ENCODE measurements at regions not wholly inside any gene's neighbourhood (a gene's known extent, or its start where the extent isn't known, plus 50 kb on each side); places are given as distances from the start of the nearest gene placed in this dataset.
"Not testable (repeated sequence)": the region's sequence is repeated elsewhere in the genome, so short reads cannot be mapped to it uniquely, and the experiment has no call there.

DNA sequence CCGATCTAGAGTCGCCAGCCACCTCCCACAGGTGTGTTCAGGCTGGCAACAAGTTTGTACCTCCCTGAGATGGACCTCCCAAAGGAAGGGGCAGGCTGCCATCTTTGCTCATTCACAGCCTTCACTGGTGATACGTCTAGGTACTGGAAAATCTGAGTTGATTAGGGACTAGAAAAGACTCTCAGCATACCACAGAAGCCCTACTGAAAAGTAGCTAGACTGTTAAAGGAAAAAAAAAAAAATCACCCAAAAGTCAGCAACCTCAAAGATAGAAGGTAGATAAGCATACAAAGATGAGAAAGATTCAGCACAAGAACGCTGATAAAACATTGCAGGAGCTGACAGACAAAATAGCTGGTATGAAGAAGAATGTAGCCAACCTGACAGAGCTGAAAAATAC is 128.6 kb upstream of the WDR75 start:
- DNase-seq, result no peak

GRCh38 chr2:189318761-189319160 is 122.5 kb upstream of the WDR75 start:
- DNase-seq, result no peak

GRCh38 chr2:189319424-189319823 is 121.8 kb upstream of the WDR75 start:
- not testable (repeated sequence) for DNase-seq

DNA sequence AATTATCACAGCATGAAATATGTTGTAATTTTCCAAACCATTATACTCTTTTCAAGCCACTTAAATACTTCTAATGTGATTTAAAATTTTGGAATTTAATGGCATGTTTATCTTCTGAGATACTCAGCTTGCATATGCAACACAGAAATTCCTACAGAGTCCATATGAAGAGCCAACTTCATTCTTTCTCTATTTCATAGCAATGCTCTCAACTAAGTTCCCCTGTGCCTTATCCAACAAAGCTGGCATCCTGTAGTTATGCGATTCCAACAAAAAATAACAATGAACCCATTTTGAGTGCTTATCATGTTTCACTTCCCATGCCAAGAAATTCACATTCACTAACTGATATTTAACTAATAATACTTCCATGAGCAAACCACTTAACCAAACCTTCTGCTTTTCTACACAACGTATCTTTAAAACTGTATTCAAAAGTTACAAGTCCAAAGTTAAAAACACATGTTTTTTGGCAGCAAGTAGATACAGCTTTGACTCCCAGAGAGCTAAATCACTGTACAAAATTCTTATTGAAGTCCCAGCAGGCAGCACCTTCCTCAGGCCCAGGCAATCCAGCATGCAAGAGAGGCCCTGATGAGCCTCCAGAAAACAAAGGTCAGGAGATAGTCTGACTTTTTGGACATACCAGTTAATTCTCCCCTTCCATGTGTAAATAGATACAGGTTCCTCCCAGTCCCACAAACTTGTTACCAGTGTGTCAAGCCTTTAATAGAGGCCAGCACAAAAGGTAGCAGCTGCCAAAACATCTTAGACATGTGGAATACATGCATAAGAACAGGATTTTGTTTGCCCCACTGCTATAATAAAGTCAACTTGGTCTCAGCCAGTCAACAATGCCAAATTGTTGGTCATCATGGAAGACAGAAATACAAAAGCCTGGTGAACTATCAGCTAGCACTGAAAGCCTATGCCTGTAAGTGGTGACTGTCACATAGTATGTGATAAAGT is 113.1 kb upstream of the WDR75 start:
- no peak for DNase-seq

GRCh38 chr2:189328848-189329245 is 112.4 kb upstream of the WDR75 start:
- no peak for DNase-seq

DNA sequence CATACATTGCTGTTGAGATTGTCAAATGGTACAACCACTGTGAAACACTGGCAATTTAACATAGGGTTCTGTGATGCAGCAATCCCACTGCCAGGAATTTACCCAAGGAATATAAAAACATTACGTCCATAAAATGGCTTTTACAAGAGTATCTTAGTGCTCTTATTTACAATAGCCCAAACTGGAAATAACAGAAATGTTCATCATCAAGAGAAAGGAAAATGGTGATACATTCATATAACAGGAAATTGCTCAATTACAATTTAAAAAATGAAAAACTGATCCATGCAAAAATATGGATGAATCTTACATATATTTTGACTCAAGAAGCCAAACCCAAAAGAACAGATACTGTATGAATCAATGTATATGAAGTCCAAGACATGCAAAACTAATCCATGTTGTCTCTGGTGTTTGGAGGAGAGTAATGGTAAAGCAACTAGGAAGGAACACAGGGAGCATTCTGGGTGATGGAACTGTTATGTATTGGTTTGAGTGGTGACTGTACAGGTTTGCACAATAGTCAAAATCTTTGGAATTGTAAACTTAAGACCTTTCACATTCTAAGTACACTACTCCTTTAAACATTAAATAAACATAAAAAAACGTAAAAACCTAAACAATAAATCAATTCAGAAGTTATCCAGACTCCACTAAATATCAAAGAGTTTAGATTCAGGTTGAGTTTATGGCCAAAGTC is 104.8 kb upstream of the WDR75 start:
- no peak for DNase-seq

GRCh38 chr2:189337656-189338055 is 103.6 kb upstream of the WDR75 start:
- no peak for DNase-seq

DNA sequence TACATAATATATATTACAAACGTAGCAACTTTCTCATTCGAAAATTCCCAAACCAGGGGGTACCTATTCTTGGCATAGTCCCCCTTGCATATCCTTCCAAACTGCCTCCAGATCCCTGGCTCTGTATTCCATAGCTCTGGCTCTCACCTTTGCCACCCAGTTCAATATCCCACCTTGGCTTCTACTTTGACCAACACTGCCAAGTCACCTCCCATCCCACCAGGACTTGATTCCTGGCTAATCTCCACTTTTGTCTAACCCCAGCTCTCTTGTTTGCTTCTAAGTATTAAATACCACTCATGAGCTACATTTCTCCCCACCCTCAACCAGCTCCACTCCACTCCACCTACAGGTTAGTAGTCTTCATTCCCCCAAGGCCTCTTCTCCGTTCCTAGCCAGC is 103.2 kb upstream of the WDR75 start:
- DNase-seq, result no peak

DNA sequence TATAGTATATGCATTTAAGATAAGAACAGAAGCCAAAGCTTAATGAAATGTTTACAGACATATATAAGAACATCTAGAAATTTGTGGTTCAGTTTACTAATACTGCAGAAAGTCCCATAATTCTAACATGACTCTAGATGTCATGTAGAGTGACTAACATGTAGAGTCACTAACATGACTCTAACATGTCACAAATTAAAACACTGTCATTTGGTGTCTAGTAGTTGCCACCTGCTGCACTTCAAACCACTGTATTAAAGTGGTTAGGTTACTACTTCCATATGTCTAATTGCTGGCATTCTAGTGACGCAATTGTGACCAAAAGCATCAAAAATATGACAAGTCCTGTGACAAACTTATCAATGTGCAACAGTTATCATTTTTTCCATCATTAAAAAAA is 100.2 kb upstream of the WDR75 start:
- no peak for DNase-seq

- no peak for DNase-seq
Measured at GRCh38 chr2:189344043-189344442, 97.2 kb upstream of the WDR75 start.

- DNase-seq, result peak; percentile 62
Measured at GRCh38 chr2:189347540-189347939, 93.7 kb upstream of the WDR75 start.

DNA sequence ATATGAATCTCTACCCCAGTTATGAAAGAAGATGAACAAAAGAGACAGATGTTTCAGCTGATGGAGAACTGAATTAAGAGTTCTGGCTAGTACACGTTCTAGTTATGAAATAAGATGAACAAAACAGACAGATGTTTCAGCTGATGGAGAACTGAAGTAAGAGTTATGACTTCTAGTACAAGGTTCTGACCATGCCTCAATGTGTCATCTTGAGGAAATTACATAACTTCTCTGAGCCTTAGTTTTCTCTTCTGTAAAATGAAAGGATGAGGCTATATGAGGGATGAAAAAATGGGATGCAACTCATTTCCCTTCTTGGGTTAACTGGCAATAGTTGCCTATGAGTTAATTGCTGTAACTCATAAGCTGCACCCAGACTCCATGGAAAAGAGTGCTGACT is 92.9 kb upstream of the WDR75 start:
- DNase-seq, result no peak

DNA sequence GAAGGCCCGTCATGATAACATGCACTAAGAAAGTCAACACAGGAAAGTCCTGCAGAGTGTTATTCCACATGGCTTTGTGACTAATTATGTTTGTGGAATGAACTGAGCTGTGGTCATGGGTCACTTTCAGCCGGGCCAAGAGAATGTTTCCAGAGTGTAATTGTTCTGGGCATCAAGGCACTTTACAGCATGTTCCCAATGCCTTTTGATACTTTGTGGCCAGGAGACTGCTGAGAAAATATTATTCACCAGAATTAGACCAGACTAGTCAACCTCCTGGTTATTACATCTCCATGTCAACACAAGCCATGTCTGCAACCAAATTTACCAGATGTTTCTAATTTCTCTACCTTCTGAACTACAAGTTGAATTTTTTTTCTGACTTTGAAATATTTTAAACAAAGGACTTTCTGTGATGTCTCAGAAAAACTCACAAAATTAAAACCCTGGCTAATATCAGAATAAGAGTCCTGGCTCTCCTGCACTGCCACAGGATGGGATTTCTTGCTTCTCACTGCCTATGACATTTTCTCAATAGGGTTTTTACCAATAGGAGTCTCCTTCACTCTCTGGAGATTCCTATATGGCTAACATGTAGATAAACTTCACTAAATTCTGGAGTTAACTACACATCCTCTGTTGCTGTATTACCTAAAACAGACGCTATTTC is 90.6 kb upstream of the WDR75 start:
- no peak for DNase-seq

GRCh38 chr2:189351933-189352332 is 89.3 kb upstream of the WDR75 start:
- not testable (repeated sequence) for DNase-seq

DNA sequence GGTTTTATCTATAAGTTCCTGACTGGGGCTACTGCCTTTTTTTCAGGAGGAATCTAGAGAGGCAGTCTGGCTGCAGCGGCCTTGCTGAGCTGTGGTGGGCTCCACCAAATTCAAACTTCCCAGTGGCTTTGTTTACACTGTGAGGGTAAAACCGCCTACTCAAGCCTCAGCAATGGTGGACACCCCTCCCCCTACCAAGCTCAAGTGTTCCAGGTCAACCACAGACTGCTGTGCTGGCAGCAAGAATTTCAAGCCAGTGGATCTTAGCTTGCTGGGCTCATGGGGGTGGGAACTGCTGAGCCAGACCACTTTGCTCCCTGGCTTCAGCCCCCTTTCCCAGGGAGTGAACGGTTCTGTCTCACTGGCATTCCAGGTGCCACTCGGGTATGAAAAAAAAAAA is 83.9 kb upstream of the WDR75 start:
- DNase-seq, result not testable (repeated sequence)

GRCh38 chr2:189360861-189361260 is 80.4 kb upstream of the WDR75 start:
- no peak for DNase-seq

GRCh38 chr2:189362283-189362682 is 79.0 kb upstream of the WDR75 start:
- no peak for DNase-seq

- DNase-seq, result no peak
Measured at GRCh38 chr2:189363559-189363958, 77.7 kb upstream of the WDR75 start.

DNA sequence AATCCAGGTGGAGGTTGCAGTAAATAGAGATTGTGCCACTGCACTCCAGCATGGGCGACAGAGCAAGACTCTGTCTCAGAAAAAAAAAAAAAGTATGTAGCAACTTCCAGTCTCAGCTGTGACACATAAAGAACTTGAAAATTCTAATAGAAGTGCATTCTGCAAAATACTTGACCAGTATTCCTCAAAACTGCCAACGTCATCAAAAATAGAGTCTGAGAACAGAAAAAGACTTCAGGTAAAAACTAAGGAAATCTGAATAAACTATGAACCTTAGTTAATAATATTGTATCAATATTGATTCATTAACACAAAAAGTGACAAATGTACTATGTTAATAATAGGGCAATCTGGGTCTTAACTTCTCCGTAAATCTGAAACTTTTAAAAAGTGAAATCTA is 76.7 kb upstream of the WDR75 start:
- no peak for DNase-seq

DNA sequence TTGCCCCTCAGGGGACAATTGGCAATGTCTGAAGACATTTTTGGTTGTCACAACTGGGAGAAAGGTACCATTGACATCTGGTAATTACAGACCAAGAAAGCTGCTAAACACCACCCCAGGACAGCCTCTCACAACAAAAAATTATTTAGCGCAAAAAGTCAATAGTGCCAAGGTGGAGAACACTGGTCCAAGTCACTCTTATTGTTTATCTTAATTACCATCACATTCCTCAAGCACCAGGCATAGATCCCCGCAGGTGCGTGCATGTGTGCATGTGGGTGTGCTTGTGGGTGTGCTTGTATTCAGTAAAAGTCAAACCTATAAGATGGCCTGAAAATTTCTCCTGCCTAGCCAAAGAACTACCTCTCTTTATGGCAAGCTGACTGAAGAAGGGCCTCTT is 74.9 kb upstream of the WDR75 start:
- DNase-seq, result no peak

- DNase-seq, result no peak
Measured at GRCh38 chr2:189367343-189367742, 73.9 kb upstream of the WDR75 start.

DNA sequence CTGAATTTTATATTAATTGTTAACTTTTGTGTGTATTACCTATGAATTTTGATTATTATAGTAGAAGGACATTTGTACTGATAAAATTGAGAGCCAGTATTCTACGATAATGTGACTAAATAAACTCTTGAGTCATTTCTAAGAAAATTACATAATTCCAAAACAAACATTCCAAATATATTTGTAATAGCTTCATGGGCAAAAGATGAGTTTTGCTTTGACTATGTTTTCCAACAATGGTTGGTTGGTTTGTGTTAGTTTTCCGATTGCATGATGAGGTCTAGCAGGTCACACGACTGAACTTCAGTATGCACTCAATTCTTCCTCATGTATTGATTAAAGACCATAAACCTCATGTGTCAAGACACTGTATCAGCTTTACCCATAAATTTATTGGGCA is 71.7 kb upstream of the WDR75 start:
- no peak for DNase-seq

DNA sequence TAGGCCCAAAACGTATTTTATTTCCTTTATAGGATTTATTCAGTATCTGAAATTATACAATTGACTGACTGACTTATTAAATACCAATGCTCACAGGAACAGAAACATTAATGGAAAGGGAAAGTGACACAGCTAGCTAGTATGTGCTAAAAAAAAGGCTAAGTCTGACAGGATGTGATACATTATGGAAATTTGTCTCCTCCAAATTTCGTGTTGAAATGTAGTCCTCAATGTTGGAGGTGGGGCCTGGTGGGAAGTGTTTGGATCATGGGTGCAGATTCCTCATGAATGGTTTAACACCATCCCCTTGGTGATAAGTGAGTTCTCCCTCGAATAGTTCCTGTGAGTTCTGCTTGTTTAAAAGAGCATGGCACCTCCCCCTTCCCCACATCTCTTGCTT is 70.6 kb upstream of the WDR75 start:
- DNase-seq, result no peak

Measured in CD4-positive, alpha-beta T cell treated with Interleukin-21 for 1 hour (primary cell).